Neural cell (in vitro differentiated cells): ENCODE measurements at regions not wholly inside any gene's neighbourhood (a gene's known extent, or its start where the extent isn't known, plus 50 kb on each side); places are given as distances from the start of the nearest gene placed in this dataset.

Experiments used
- H2AFZ ChIP-seq: fragments of 200-600, 300-800 bp; sonication (generic), shearing (Covaris generic); 2 replicates; pipeline ENCODE4 v1.6.0; 2014; ENCODE audit warnings: low read depth, mild to moderate bottlenecking, antibody characterized with exemption, low read length, moderate library complexity
- H3F3A ChIP-seq: fragments of 200-600 bp; shearing (Covaris generic); 2 replicates; pipeline ENCODE4 v1.6.1; 2016; ENCODE audit warnings: mild to moderate bottlenecking, moderate library complexity, mixed read lengths, antibody characterized with exemption, low read length; ENCODE audit not compliant: insufficient read depth, poor library complexity, severe bottlenecking
- H3K27ac ChIP-seq: fragments of 200-600, 300-800 bp; sonication (generic), shearing (Covaris generic); 2 replicates; pipeline ENCODE4 v1.5.1; 2014; ENCODE audit warnings: mild to moderate bottlenecking, low read length, moderate library complexity
- H3K27me3 ChIP-seq: fragments of 300-800, 200-600 bp; sonication (generic), shearing (Covaris generic); 2 replicates; pipeline ENCODE4 v1.6.0; 2014; ENCODE audit warnings: mild to moderate bottlenecking, low read depth, low read length, moderate library complexity; ENCODE audit not compliant: insufficient read depth
- H3K36me3 ChIP-seq: fragments of 300-800, 200-600 bp; sonication (generic), shearing (Covaris generic); 2 replicates; pipeline ENCODE4 v1.5.1; 2014; ENCODE audit warnings: mild to moderate bottlenecking, antibody characterized with exemption, low read length, moderate library complexity; ENCODE audit not compliant: insufficient read depth
- H3K4me2 ChIP-seq: fragments of 300-800, 200-600 bp; sonication (generic), shearing (Covaris generic); 2 replicates; pipeline ENCODE4 v1.6.0; 2014; ENCODE audit warnings: mild to moderate bottlenecking, low read length
- H3K4me3 ChIP-seq: fragments of 300-800, 200-600 bp; sonication (generic), shearing (Covaris generic); 2 replicates; pipeline ENCODE4 v1.5.1; 2014; ENCODE audit warnings: mild to moderate bottlenecking, low read length, moderate library complexity
- H3K79me2 ChIP-seq: fragments of 200-600 bp; shearing (Covaris generic); replicated peaks from 2 replicates; pipeline ENCODE4 v1.6.0; 2014; ENCODE audit warnings: mild to moderate bottlenecking, low read length, moderate library complexity; ENCODE audit not compliant: insufficient read depth
- H3K9ac ChIP-seq: fragments of 300-800, 200-600 bp; sonication (generic), shearing (Covaris generic); 2 replicates; pipeline ENCODE4 v1.6.1; 2016; ENCODE audit warnings: mild to moderate bottlenecking, low read length, mixed read lengths
- H3K9me2 ChIP-seq: fragments of 200-600 bp; shearing (Covaris generic); 2 replicates; pipeline ENCODE4 v1.6.1; 2016; ENCODE audit warnings: mild to moderate bottlenecking, low read length, mixed read lengths; ENCODE audit not compliant: insufficient read depth
- H3K9me3 ChIP-seq: fragments of 200-600, 300-800 bp; sonication (generic), shearing (Covaris generic); 2 replicates; pipeline ENCODE4 v1.6.1; 2016; ENCODE audit warnings: mild to moderate bottlenecking, mixed run types, low read length, moderate library complexity, mixed read lengths
- H4K20me1 ChIP-seq: fragments of 200-600 bp; shearing (Covaris generic); 2 replicates; pipeline ENCODE4 v1.6.1; 2016; ENCODE audit warnings: mild to moderate bottlenecking, mixed run types; ENCODE audit not compliant: insufficient read depth
- CTCF ChIP-seq: fragments of 450-650 bp; IDR thresholded peaks from 2 replicates; pipeline ENCODE4 v1.5.1; 2014; ENCODE audit warnings: antibody characterized with exemption, mild to moderate bottlenecking, moderate library complexity; ENCODE audit not compliant: poor library complexity, severe bottlenecking
- EP300 ChIP-seq: fragments of 450-650 bp; conservative IDR thresholded peaks from 2 replicates; pipeline ENCODE4 v1.6.1; 2014; ENCODE audit warnings: antibody characterized with exemption, mild to moderate bottlenecking, moderate library complexity; ENCODE audit not compliant: poor library complexity, severe bottlenecking
- EZH2 ChIP-seq: fragments of 200-600, 300-800 bp; shearing (Covaris generic), sonication (generic); IDR thresholded peaks from 2 replicates; pipeline ENCODE4 v1.6.1; 2014; ENCODE audit warnings: antibody characterized with exemption, low read length, borderline replicate concordance, mild to moderate bottlenecking; ENCODE audit not compliant: insufficient read depth, poor library complexity, severe bottlenecking
- MXI1 ChIP-seq: fragments of 450-650 bp; conservative IDR thresholded peaks from 2 replicates; pipeline ENCODE4 v1.6.1; 2014; ENCODE audit warnings: antibody characterized with exemption, mild to moderate bottlenecking; ENCODE audit not compliant: poor library complexity, severe bottlenecking
- POLR2AphosphoS5 ChIP-seq: IDR thresholded peaks from 2 replicates; pipeline ENCODE4 v1.6.1; 2012
- RAD21 ChIP-seq: fragments of 450-650 bp; conservative IDR thresholded peaks from 2 replicates; pipeline ENCODE4 v1.6.1; 2014; ENCODE audit warnings: antibody characterized with exemption, mild to moderate bottlenecking, moderate library complexity
- REST ChIP-seq: IDR thresholded peaks from 2 replicates; pipeline ENCODE4 v1.6.1; 2012; ENCODE audit warnings: borderline replicate concordance
- SMC3 ChIP-seq: fragments of 450-650 bp; conservative IDR thresholded peaks from 2 replicates; pipeline ENCODE4 v1.6.1; 2014; ENCODE audit warnings: antibody characterized with exemption, mild to moderate bottlenecking, moderate library complexity; ENCODE audit not compliant: poor library complexity
- TAF1 ChIP-seq: IDR thresholded peaks from 2 replicates; pipeline ENCODE4 v1.6.1; 2012; ENCODE audit warnings: low read depth

- TF ChIP-seq TAF1: no peak
Measured at GRCh38 chr3:72536206-72536877, 311.9 kb downstream of the SHQ1 start (continued).

GRCh38 chr3:72535772-72536171 is 312.5 kb downstream of the SHQ1 start:
- H3K79me2 ChIP-seq: no peaks in the 10 kb centered on the region
- H3K4me3 ChIP-seq: peak overlapping the region; percentile 11
- H4K20me1 ChIP-seq: no peaks in the 10 kb centered on the region
- peak overlapping the region; percentile 17 for H3K4me2 ChIP-seq
- peak overlapping the region; percentile 5 for H3K9ac ChIP-seq
- TF ChIP-seq CTCF: no peak
- no peak for TF ChIP-seq RAD21
- no peak for TF ChIP-seq POLR2AphosphoS5
- no peak for TF ChIP-seq SMC3
- TF ChIP-seq EZH2: no peak
- no peak for TF ChIP-seq MXI1
- TF ChIP-seq EP300: no peak
- TF ChIP-seq TAF1: no peak
- TF ChIP-seq REST: no peak
- H3F3A ChIP-seq: peaks cover 4% of the 10 kb centered on the region
- H3K9me3 ChIP-seq: no peaks in the 10 kb centered on the region
- H3K27me3 ChIP-seq: no peaks in the 10 kb centered on the region
- H3K27ac ChIP-seq: peak overlapping the region; percentile 33
- H3K9me2 ChIP-seq: no peaks in the 10 kb centered on the region
- H2AFZ ChIP-seq: no peak overlapping the region
- H3K36me3 ChIP-seq: no peaks in the 10 kb centered on the region

- TF ChIP-seq POLR2AphosphoS5 (no peak), TAF1 (no peak), EP300 (no peak), REST (no peak), EZH2 (no peak), CTCF (no peak), SMC3 (no peak), MXI1 (no peak), RAD21 (no peak)
- Histone ChIP-seq H3F3A (peaks cover 4% of the 10 kb centered on the region), H3K9me3 (no peaks in the 10 kb centered on the region), H3K9me2 (no peaks in the 10 kb centered on the region), H3K9ac (no peak overlapping the region), H3K4me2 (no peak overlapping the region), H3K4me3 (no peak overlapping the region), H2AFZ (no peak overlapping the region), H3K27me3 (no peaks in the 10 kb centered on the region), H3K36me3 (no peaks in the 10 kb centered on the region), H4K20me1 (no peaks in the 10 kb centered on the region), H3K27ac (no peak overlapping the region), H3K79me2 (no peaks in the 10 kb centered on the region)
Measured at GRCh38 chr3:72533591-72534473, 314.4 kb downstream of the SHQ1 start.
